ENCODE measurements at regions not wholly inside any gene's neighbourhood (a gene's known extent, or its start where the extent isn't known, plus 50 kb on each side); places are given as distances from the start of the nearest gene placed in this dataset.

GRCh38 chr5:14929293-14930065 is 57.9 kb upstream of the ANKH start:
- TF ChIP-seq POLR2A (IDR thresholded peaks at IDR 0.05) (no peak), CTCF (IDR thresholded peaks at IDR 0.05 in 4 of 5, conservative IDR thresholded peaks at IDR 0.05 in 1 of 5) (no peak)
